Neural progenitor cell (in vitro differentiated cells): ENCODE measurements at regions not wholly inside any gene's neighbourhood (a gene's known extent, or its start where the extent isn't known, plus 50 kb on each side); places are given as distances from the start of the nearest gene placed in this dataset.

ENCODE experiments used
- CTCF ChIP-seq: fragments of 200-600 bp; sonication (generic); IDR thresholded peaks from 2 replicates; pipeline ENCODE4 v1.5.1; 2017; ENCODE audit warnings: antibody characterized with exemption, mild to moderate bottlenecking
- EZH2phosphoT487 ChIP-seq: fragments of 200-600 bp; sonication (generic); IDR thresholded peaks from 2 replicates; pipeline ENCODE4 v1.6.1; 2017; ENCODE audit warnings: antibody characterized with exemption

DNA sequence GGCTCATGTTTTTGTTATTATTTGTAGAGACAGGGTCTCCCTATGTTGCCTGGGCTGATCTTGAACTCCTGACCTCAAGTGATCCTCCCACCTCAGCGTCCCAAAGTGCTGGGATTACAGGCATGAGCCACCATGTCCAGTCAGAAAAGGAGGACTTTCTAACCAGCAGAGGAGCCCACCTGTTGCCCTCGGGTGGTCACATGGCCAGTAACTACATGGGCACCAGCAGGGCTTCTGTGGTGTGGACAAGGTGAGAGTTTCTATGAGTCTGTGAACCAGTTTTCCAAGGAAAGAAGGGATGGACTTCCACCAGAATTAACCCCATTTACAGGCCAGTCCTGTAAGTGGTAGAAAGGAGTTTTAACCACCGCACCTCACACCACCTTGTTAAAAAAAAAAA, 125.4 kb downstream of the RIN2 start:
- TF ChIP-seq CTCF (no peak), EZH2phosphoT487 (no peak)
